ENCODE measurements at regions not wholly inside any gene's neighbourhood (a gene's known extent, or its start where the extent isn't known, plus 50 kb on each side); places are given as distances from the start of the nearest gene placed in this dataset.

GRCh38 chr18:6649421-6650126 is 79.9 kb upstream of the ARHGAP28 start:
- TF ChIP-seq, protein P1, sequence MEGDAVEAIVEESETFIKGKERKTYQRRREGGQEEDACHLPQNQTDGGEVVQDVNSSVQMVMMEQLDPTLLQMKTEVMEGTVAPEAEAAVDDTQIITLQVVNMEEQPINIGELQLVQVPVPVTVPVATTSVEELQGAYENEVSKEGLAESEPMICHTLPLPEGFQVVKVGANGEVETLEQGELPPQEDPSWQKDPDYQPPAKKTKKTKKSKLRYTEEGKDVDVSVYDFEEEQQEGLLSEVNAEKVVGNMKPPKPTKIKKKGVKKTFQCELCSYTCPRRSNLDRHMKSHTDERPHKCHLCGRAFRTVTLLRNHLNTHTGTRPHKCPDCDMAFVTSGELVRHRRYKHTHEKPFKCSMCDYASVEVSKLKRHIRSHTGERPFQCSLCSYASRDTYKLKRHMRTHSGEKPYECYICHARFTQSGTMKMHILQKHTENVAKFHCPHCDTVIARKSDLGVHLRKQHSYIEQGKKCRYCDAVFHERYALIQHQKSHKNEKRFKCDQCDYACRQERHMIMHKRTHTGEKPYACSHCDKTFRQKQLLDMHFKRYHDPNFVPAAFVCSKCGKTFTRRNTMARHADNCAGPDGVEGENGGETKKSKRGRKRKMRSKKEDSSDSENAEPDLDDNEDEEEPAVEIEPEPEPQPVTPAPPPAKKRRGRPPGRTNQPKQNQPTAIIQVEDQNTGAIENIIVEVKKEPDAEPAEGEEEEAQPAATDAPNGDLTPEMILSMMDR (IDR thresholded peaks at IDR 0.05), result no peak
- TF ChIP-seq POLR2A (IDR thresholded peaks at IDR 0.05), result no peak
- no peak for TF ChIP-seq POLR2AphosphoS5 (IDR thresholded peaks at IDR 0.05)
- Histone ChIP-seq H3K27ac (no peak overlapping the region), H3K27me3 (no peaks in the 10 kb centered on the region), H3K36me3 (no peaks in the 10 kb centered on the region), H3K4me3 (no peak overlapping the region), H3K4me1 (no peaks in the 10 kb centered on the region), H3K9me3 (no peaks in the 10 kb centered on the region)
- no peak for DNase-seq (ENCODE audit: low spot score in 2 of 2)
- intact Hi-C loops (cut with DNase I; ENCODE audit: low total_unique reads), result no loop called here

- intact Hi-C loops (cut with DNase I; ENCODE audit: low total_unique reads), result no loop called here
- no peak overlapping the region for H3K27ac ChIP-seq
- TF ChIP-seq POLR2A (IDR thresholded peaks at IDR 0.05) (no peak), POLR2AphosphoS5 (IDR thresholded peaks at IDR 0.05) (no peak)
- TF ChIP-seq, protein P1 (IDR thresholded peaks at IDR 0.05), result no peak
- H3K4me3 ChIP-seq, result no peak overlapping the region
- H3K27me3 ChIP-seq, result no peaks in the 10 kb centered on the region
- no peaks in the 10 kb centered on the region for H3K9me3 ChIP-seq
- H3K36me3 ChIP-seq, result no peaks in the 10 kb centered on the region
- no peak for DNase-seq (ENCODE audit: low spot score in 2 of 2)
- no peaks in the 10 kb centered on the region for H3K4me1 ChIP-seq
These were observed 79.4 kb upstream of the ARHGAP28 start for GRCh38 chr18:6650127-6650507.

DNA sequence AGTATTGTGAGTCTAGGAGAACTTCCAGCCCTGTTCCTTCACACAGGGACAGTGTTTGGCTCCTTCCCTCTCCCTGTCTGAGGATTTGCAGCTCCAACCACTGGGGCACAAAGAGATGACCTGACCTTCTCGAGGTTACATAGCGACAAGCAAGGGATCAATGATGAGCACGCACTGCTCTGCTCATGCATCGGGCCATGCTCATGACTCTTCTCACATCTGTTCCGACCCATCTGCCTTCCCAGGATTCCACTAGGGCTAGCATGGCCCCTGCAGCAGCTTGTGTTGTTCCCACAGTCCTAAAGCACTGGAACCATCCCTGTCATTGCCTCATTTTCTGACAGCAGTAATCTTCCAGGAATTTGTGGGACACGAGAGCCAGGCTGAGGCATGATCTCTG is 78.8 kb upstream of the ARHGAP28 start:
- DNase-seq (ENCODE audit: low spot score in 2 of 2), result no peak
- no peak overlapping the region for H3K4me3 ChIP-seq
- TF ChIP-seq, protein P1 (IDR thresholded peaks at IDR 0.05), result no peak
- TF ChIP-seq POLR2AphosphoS5 (IDR thresholded peaks at IDR 0.05), result no peak
- no peak for TF ChIP-seq POLR2A (IDR thresholded peaks at IDR 0.05)

GRCh38 chr18:6652098-6652497 is 77.4 kb upstream of the ARHGAP28 start:
- no peaks in the 10 kb centered on the region for H3K27me3 ChIP-seq
- H3K9me3 ChIP-seq, result no peaks in the 10 kb centered on the region
- DNase-seq (ENCODE audit: low spot score in 2 of 2), result no peak
- H3K4me3 ChIP-seq, result no peak overlapping the region
- intact Hi-C loops (cut with DNase I; ENCODE audit: low total_unique reads), result no loop called here
- no peak overlapping the region for H3K27ac ChIP-seq
- no peaks in the 10 kb centered on the region for H3K36me3 ChIP-seq
- TF ChIP-seq, protein P1 (IDR thresholded peaks at IDR 0.05), result no peak
- TF ChIP-seq POLR2A (IDR thresholded peaks at IDR 0.05) (no peak), POLR2AphosphoS5 (IDR thresholded peaks at IDR 0.05) (no peak)
- no peaks in the 10 kb centered on the region for H3K4me1 ChIP-seq

More for the DNA sequence above, 78.8 kb upstream of the ARHGAP28 start:
- Histone ChIP-seq H3K9me3 (no peaks in the 10 kb centered on the region), H3K36me3 (no peaks in the 10 kb centered on the region), H3K4me1 (no peaks in the 10 kb centered on the region), H3K27me3 (no peaks in the 10 kb centered on the region), H3K27ac (no peak overlapping the region)
- intact Hi-C loops (cut with DNase I; ENCODE audit: low total_unique reads), result no loop called here

GRCh38 chr18:6653880-6654279 is 75.6 kb upstream of the ARHGAP28 start:
- Histone ChIP-seq H3K27ac (no peak overlapping the region), H3K27me3 (no peaks in the 10 kb centered on the region), H3K36me3 (no peaks in the 10 kb centered on the region), H3K9me3 (no peaks in the 10 kb centered on the region), H3K4me3 (no peak overlapping the region), H3K4me1 (no peaks in the 10 kb centered on the region)
- intact Hi-C loops (cut with DNase I; ENCODE audit: low total_unique reads), result no loop called here
- DNase-seq (ENCODE audit: low spot score in 2 of 2), result no peak
- TF ChIP-seq POLR2A (IDR thresholded peaks at IDR 0.05), result no peak
- TF ChIP-seq, protein P1 (IDR thresholded peaks at IDR 0.05), result no peak
- no peak for TF ChIP-seq POLR2AphosphoS5 (IDR thresholded peaks at IDR 0.05)

Measured in breast epithelium (tissue), 4 donors.